Skin of body (tissue), 1 donor: ENCODE measurements at regions not wholly inside any gene's neighbourhood (a gene's known extent, or its start where the extent isn't known, plus 50 kb on each side); places are given as distances from the start of the nearest gene placed in this dataset.
A peak's percentile ranks its signal among the peaks of the same experiment; 100 is the strongest.

ENCODE experiments used
- DNase-seq: peaks from one replicate; lab custom pipeline; 2025; lab: John Stamatoyannopoulos, UW

- DNase-seq, result no peak
These were observed 139.4 kb upstream of the CAMK1G start for GRCh38 chr1:209443975-209444651.

- DNase-seq, result no peak
These were observed 138.6 kb upstream of the CAMK1G start for GRCh38 chr1:209444961-209445360.

GRCh38 chr1:209445576-209445975, 137.9 kb upstream of the CAMK1G start:
- DNase-seq, result no peak

- DNase-seq, result no peak
These were observed 137.2 kb upstream of the CAMK1G start for GRCh38 chr1:209446356-209446755.

- peak; percentile 45 for DNase-seq
These were observed 129.0 kb upstream of the CAMK1G start for GRCh38 chr1:209454340-209454994.

GRCh38 chr1:209455145-209455544, 128.4 kb upstream of the CAMK1G start:
- no peak for DNase-seq

GRCh38 chr1:209455661-209456358, 127.7 kb upstream of the CAMK1G start:
- DNase-seq, result peak; percentile 55

- no peak for DNase-seq
These were observed 126.6 kb upstream of the CAMK1G start for GRCh38 chr1:209456878-209457277.

GRCh38 chr1:209457401-209458125, 126.0 kb upstream of the CAMK1G start:
- DNase-seq, result no peak

GRCh38 chr1:209458921-209459320, 124.6 kb upstream of the CAMK1G start:
- no peak for DNase-seq

GRCh38 chr1:209461168-209461567, 122.3 kb upstream of the CAMK1G start:
- DNase-seq, result no peak

GRCh38 chr1:209462433-209462832, 121.1 kb upstream of the CAMK1G start:
- no peak for DNase-seq

- DNase-seq, result no peak
These were observed 120.1 kb upstream of the CAMK1G start for GRCh38 chr1:209463441-209463840.

GRCh38 chr1:209473025-209473424, 110.5 kb upstream of the CAMK1G start:
- DNase-seq, result no peak

- no peak for DNase-seq
These were observed 103.2 kb upstream of the CAMK1G start for GRCh38 chr1:209480345-209480744.

- no peak for DNase-seq
These were observed 99.8 kb upstream of the CAMK1G start for GRCh38 chr1:209483691-209484090.

GRCh38 chr1:209484429-209484828, 99.1 kb upstream of the CAMK1G start:
- no peak for DNase-seq

- DNase-seq, result no peak
These were observed 98.3 kb upstream of the CAMK1G start for GRCh38 chr1:209485167-209485566.

GRCh38 chr1:209485751-209486150, 97.8 kb upstream of the CAMK1G start:
- no peak for DNase-seq

GRCh38 chr1:209486861-209487593, 96.5 kb upstream of the CAMK1G start:
- no peak for DNase-seq

GRCh38 chr1:209490013-209490412, 93.5 kb upstream of the CAMK1G start:
- no peak for DNase-seq
